GM12878 (cell line): ENCODE measurements at regions not wholly inside any gene's neighbourhood (a gene's known extent, or its start where the extent isn't known, plus 50 kb on each side); places are given as distances from the start of the nearest gene placed in this dataset.

Experiments used
- MYC ChIP-seq: IDR thresholded peaks from 2 replicates; pipeline ENCODE4 v1.6.1; 2011; ENCODE audit warnings: mild to moderate bottlenecking, low read length, moderate library complexity, inconsistent platforms; ENCODE audit not compliant: insufficient read depth, insufficient replicate concordance, insufficient read length, severe bottlenecking
- POLR2A ChIP-seq: IDR thresholded peaks from 2 replicates; pipeline ENCODE4 v1.6.1; 2011; ENCODE audit warnings: low read depth, mild to moderate bottlenecking, low read length
- TBL1XR1 ChIP-seq: IDR thresholded peaks from 2 replicates; pipeline ENCODE4 v1.6.1; 2012; ENCODE audit warnings: low read depth, low read length, improper control_type of control experiment

GRCh38 chr2:142707318-142707717 is 170.1 kb upstream of the KYNU start:
- no peak for TF ChIP-seq MYC
- TF ChIP-seq TBL1XR1: no peak
- TF ChIP-seq POLR2A: no peak
